RPMI8226 (cell line): ENCODE measurements at regions not wholly inside any gene's neighbourhood (a gene's known extent, or its start where the extent isn't known, plus 50 kb on each side); places are given as distances from the start of the nearest gene placed in this dataset.
"Not testable (repeated sequence)": the region's sequence is repeated elsewhere in the genome, so short reads cannot be mapped to it uniquely, and the experiment has no call there.

Source experiments
- DNase-seq: peaks from one replicate; pipeline ENCODE4 v3.0.0-alpha.2; 2015

DNA sequence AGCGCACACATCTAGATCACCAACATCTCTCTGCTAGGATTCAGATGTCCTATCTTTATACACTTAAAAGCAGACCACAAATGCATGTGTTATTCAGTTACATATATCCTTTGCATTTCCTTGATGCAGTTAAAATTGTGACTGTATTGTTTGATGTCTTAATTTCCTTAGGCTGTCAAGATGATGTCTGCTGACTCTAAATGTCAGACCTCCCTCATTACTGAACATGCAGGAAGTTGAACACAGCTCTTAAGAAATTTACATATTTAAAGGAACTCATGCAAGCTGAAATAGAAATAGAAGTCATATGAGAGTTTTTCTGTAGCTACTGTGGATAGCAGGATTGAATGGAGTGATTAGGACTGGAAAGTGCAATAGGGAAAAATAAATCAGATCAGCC lies 336.5 kb upstream of the SEMA6A start:
- no peak for DNase-seq

DNA sequence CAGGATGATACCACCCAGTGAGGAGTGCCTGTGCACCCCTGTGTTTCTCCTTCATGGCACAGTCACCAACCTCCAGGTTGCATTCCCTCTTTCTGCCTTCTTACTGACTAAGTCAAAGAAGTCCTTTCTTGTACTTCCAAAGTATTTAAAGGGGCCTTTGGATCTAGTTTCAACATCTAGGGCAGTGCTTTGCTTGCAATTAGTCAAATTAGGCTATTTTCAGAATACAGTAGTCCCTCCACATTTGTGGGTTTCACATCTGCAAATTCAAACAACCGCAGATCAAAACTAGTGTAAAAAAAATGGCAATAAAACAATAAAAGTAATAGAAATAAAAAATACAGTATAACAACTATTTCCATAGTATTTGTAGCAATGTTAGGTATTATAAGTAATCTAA lies 333.9 kb upstream of the SEMA6A start:
- no peak for DNase-seq

DNA sequence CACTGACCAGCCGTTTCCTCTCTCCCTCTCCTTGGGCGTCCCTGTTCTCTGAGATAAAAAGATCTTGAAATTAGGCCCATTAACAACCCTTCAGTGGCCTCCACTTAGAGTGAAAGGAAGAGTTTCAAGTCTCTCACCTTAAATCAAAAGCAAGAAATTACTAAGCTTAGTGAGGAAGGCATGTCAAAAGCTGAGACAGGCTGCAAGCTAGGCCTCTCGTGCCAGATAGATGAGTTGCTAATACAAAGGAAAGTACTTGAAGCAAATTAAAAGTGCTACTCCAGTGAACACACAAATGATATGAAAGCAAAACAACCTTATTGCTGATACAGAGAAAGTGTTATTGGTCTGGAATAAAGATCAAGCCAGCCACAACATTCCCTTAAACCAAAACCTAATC lies 331.3 kb upstream of the SEMA6A start:
- DNase-seq = no peak

DNA sequence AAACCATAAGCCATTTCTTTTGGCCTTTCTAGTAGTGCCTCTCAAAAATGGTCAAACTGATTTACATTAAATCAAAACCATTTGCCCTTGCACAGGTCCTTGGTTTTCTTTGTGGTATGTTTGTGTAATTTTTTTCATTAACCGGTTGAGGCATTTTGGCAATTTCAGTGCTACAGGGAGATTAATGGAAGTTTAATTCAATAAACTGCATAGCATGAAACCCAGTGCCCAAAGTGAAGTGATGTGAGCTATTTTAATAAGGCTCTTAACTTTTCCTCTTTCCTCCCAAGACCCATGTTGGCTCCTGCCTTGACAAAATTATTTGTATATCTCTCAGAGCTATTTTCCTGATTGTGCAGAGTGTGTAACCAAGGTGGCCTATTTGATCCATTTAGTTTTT lies 326.2 kb upstream of the SEMA6A start:
- DNase-seq = no peak

DNA sequence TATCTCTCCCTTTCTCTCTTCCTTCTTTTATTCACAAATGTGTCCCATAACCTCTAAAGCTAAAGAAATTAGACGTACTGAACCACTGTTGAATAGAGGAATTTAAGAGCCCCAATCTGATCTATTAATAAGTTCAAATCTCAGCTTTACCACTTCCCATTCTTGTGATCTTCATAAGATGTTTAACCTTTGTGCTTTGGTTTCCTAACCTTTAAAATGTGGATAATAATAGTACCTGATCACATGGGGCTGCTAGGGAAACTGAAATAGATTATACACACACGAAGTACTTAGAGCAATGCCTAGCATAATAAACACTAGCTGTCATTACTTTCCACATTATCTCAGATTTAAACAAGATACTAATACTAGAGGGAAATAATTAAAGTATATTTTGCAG lies 324.3 kb upstream of the SEMA6A start:
- DNase-seq = no peak

DNA sequence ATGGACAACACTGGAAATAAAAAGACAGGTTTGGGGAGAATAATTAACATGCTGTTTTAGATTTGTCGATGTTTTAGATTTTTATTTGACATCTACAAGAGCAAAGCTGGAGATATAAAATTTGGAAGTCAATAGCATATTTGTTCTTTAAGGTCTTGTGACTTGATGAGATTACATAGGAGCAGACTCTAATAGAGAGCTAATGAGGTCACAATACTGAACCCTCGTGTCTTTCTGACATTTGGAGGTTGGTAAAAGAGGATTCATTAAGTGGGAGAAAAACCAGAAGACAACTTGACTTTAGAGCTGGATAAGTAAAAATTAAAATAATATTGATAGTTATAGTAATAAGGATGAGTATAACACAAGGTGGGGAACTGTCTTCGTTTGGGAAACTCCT lies 322.7 kb upstream of the SEMA6A start:
- DNase-seq = no peak

DNA sequence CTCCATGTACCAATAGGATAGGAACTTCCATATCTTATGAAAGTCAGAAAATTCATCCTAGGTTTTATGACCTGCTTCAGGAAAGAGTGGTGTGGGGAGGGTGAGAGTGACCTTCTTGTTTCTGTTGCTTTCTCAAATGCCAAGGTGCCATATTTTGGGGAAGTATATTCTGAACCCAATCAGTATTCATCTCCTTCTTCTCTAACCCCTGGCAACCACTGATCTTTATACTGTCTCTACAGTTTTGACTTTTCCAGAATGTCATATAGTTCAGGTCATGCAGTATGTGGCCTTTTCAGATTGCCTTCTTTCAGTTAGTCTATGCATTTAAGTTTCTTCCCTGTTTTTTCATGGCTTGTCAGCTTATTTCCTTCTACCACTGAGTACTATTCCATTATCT lies 321.4 kb upstream of the SEMA6A start:
- DNase-seq = no peak

DNA sequence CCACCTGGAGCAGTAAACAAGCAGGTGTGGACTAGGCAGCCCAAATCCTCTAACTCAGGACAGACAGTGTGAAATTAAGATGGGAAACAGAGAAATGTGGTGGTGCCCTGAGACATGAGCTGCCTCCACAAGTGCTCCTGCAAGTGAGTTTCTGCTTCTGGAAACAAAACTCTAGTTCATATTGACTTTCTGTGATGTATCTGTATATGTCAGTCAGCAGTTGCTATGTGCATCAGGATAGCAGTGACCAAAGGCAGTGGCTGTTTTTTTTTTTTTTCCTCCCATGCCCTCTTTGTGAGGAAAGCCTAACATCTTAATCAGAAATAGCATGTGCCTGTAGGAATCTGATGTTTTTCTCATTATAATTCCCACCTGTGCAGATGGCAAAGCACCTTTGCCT lies 318.4 kb upstream of the SEMA6A start:
- DNase-seq = no peak

DNA sequence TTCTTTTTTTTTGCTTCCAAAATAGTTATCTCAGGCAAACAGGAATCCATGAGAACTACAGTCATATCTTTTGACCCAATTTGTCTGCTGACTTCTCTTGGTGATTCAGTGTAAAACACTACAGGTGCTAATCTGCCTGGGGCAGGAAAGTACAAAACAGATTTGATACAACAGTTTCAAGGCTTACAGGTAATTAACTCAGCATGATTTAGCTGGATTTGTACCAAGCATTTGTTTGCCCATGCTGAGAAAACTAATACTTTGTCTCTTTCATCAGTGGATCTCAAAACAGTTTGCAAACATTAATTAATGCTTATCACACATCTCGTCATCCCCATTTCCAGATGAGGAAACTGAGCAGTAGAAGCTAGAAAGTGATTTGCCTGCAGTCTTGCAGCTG lies 312.5 kb upstream of the SEMA6A start:
- DNase-seq = no peak

DNA sequence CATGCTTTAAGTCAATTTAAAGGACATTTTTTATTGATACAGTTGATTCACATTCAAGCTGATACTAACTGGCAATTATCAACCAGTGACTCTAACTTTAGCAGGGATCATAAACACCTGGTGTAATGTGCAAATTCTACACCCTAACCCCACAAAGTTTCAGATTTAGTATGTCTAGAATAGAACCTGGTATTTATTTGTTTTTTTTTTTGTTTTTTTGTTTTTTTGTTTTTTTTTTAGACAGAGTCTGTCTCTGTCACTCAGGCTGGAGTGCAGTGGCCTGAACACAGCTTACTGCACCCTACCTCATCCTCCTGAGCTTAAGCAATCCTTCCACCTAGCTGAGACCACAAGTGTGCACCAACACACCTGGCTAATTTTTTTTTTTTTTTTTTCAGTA lies 311.2 kb upstream of the SEMA6A start:
- DNase-seq = no peak

DNA sequence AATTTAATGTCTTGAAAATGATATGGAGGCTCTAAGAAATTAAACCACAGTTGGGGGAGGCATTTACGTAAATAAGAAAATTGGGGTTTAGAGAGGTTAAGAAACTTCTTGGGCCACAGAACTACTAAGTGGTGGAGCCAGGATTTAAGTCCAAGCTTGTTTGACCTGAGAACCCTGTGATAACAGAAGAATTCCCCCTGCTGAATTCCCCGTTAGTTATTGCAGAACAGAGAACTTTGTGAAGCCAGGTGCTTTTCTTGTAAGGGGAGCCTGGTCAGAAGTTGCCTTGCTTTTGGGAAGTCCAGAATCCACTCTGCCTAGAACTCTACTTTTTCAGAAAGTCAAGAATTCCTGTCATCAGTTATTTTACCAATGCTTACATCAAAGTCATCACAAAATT lies 309.3 kb upstream of the SEMA6A start:
- DNase-seq = no peak

DNA sequence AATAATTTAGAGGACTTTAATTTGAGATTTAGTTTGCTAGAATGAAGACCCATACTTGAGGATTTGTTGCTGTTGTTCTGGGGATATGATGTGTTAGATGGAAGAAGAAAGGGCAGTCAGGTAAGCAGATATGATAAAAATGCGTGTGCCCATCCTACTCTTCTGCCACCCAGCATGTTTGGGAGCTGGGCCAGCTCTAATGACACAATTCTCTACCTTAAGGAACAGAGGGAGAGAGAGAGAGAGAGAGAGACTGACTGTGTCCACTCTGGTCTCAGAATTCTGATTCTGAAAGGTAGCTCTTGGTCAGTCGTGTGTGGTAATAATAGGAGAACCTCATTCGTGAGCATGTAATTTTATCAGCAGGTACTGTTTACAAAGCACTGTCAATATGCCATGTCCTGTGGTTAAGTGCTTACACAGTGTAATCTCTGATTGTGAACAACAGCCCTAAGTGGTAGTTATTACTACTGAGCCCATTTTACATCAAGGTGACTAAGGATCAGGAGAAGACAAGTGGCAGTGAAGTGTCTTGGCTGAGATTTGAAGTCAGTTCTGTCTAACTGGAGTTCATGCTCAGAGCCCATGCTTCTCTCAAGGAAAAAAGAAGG lies 307.4 kb upstream of the SEMA6A start:
- DNase-seq = no peak

DNA sequence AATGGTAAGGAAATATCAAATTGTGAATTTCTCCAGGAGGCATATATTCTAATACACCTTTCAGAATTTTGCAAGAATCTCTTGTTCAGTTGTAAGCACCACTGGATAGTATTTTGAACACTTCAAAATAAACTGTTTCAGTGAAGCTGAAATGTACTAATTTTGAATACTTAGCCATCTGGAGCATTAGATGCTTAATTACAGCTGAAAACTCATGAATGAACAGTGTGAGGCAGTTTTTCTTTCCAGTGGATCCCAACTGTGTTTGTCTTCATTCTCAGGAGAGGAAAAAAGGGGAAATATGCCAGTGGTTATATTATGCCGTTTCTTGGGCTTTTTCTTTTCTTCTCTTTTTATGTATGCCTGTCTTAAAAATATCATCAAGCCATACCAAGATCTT lies 306.0 kb upstream of the SEMA6A start:
- no peak for DNase-seq

DNA sequence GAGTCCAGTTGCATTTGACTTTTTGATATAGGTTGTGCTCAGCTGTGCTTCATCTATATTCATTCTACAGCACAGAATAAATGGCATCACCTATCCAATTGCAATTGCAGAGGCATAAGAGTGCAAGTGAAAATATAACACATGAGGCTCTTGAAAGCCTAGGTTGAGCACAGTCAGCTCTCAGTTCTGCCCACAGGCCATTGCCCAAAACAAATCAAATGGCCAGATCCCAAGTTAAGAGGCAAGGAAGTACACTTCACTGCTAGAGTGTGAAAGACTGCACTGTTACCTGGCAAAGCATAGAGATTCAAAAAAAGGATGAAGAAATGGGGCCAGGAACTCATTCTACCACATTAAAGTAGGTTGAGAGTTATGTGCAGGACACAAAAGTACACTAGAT lies 305.5 kb upstream of the SEMA6A start:
- DNase-seq = no peak

DNA sequence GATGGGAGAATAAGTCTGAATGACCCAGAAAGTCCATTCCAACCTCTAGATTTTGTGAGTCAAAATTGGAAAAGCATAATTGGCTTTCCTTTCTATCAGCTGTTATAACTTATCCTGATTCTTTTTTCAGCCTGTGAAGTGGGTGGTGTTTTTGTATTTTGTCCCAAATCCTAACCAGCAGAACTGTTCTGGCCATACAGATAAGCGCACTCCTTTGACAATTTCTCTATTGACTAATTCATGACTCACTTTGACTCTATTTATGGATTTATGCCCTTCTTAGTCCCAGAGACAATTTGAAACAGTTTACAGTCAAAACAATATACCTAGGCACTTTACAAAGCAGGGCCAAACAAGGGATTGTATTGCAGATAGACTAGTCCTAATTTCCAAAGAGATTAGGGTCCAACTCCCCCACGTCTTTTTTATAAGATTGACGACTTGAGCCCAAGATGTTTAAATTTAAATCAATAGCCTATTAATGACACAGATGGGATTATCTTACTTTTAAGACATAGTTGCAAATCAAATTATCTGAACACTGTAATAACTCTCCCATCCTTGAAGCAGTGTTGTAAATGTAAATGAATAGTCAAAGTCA lies 301.7 kb upstream of the SEMA6A start:
- no peak for DNase-seq

DNA sequence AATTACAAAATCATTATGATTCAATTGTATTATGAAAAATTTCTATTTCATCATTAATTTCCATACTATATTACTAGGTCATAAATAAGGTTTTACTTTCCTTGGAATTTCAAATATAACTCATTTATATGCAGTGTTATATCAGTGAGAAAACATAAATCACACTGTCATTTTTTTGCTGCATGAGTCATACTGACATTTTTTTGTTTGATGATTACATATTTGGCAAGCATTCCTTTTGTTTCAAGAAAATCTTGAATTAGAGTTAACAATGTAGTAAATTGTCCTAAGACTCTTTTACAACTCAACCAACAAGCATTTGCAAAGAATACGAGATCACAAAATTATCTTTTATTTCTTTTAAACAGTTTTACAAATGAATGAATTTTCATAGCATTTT lies 298.4 kb upstream of the SEMA6A start:
- no peak for DNase-seq

DNA sequence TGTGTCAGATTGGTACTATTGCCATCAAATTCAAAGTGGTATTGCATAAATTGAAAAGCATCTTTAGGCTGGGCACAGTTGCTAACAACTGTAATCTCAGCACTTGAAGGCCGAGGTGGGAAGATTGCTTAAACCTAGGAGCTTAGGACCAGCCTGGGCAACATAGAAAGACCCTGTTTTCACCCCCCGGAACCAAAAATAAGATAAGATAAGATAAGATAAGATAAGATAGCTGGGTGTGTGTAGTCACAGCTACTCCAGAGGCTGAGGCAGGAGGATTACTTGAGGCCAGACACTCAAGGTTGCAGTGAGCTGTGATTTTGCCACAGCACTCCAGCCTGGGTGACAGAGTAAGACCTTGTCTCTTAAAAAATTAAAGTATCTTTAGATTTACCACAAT lies 297.9 kb upstream of the SEMA6A start:
- DNase-seq = no peak

DNA sequence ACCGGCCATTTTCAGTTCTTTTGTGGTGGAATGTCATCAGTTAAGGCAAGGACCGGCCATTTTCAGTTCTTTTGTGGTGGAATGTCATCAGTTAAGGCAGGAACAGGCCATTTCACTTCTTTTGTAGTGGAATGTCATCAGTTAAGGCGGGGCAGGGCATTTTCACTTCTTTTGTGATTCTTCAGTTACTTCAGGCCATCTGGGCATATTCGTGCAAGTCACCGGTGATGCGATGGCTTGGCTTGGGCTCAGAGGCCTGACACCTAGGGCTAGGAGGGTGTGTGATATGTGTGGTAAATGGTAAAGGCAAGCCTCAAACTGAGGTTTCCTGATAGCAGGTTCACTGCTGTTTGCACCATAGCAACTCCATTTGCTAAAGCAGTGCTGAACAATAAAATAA lies 293.2 kb upstream of the SEMA6A start:
- not testable (repeated sequence) for DNase-seq

DNA sequence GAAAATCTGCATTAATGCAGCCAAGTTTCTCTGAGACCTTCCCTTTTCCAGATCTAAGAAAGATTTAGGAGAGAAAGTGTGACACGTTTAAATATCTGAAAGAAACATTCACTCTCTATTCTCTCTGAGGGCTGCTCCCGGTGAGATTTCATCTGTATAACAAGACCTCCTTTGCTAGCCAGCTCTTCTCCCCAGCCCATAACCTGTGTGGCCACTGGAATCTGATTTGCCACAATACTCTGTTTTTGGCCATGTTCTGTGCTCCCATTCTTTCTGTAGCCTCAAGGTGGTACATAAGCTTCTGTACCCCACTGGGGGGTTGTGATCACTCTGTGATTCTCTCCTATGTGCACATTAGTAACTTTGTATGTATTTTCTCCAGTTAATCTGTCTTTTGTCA lies 291.0 kb upstream of the SEMA6A start:
- no peak for DNase-seq

DNA sequence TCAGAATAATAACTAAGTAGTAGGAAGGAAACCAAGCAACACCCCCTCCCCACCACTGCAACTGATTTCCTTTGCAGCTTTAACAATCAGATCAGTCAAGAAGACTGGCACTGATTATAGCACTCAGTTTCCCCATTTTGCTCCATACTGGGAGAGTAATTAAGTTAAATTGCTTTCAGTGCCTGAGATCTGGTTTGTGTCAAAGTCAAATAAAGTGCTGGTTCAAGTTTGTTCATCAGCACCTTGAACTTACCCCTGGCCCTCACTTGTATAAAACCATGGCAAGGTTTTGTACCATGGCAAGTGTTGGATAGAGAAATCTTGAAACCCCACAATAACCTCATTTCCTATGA lies 290.2 kb upstream of the SEMA6A start:
- no peak for DNase-seq

DNA sequence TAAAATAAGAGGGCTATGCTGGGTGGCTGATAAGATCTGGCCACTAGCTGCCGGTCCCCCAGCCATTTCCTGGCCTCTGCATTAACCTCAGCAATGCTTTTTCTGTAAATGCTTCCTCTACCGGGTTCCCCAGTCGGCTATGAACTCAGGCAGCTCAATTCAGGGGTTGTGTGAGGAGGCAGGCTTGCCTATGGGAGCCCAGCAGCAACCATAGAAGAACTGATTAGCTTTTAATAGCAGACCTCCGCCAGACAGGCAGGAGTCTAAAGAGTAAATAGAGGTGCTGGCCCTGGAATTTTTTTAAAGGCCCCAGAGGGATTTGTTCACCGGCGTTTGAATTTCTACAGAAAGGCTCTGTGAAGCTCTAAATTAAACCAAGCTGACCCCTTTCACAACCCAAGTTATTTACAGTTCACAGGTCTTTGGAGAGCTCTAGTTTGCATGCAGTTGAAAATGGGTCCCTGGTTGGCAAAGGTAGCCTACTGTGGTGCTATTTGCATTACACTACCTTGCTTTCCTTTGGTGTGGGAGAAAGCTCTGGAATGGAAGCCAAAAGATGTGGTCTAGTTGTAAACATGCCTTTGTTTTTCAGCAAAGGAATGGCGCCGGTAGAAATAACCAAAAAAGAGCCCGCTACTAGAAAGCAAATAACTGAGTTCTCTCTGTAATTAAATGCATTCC lies 289.7 kb upstream of the SEMA6A start:
- DNase-seq = no peak

DNA sequence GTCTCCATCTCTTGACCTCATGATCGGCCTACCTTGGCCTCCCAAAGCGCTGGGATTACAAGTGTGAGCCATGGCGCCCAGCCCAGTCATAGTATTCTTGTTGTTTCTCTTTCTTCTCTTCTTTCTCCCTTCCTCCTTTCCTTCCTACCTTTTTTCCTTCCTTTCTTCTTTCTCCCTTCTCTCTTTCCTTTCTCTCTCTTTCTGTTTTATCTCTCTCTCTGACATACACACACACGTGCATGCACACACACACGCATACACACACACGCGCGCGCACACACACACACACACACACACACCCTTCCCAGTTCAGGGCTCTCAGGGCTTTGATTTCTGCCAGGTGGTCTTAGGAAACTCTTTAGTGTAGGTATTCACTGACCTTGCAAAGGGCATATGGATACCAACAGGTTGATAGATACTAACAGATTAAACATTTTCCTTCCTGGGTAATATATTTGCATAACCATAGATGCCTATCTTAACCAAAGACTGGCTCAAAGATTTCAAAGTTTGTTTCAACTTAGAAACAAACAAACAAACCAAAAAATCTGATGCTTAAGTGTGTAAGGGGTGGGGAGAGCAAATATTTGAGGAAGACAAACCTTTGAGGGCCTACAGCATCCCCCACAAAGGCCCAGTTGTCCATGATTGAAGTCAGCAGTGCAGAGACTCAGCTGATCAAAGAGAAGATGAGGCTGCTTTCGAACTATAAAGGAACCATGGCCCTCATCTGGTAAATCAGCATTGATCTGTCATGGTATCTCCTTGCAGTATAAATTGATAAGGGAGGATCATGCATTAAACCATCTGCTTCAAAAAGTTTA lies 288.2 kb upstream of the SEMA6A start:
- DNase-seq = no peak

DNA sequence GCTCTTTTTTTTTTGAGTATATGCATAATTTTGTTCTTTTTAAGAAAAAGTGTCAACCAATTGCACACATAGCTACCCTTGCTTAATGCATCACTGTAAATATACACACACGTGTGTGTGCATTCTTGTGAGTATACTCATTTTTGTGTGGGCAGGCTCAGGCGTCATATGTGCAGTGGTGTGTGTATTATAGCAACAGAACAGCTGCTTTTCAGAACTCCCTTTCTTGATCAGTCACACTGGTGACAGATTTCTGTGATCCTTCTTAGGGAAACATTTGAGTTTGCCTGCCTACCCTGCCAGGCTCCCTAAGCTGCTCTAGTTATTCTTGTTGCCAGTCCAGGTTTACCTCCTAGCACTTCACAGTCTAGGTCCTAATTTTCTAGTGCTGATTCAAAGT lies 287.0 kb upstream of the SEMA6A start:
- DNase-seq = no peak

DNA sequence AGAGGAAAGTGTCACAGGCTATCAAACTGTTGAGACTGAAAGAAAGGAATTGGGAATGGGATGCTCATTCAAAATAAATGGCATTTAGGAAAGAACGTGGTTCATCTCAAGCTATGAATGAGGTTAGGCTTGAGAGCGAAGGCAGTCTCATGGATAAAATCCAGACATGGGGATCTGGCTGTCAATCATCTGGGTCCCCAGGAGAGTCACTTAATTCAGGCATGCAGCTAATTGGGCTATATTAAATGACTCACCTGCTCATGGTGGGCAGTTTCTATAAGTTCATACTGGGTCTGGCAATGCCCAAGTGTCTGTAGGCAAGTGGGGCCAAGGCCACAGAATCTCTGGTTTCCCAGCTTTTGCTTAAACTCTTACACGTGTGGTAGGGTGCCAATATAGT lies 286.5 kb upstream of the SEMA6A start:
- DNase-seq = no peak
